Calu3 (cell line): ENCODE measurements at regions not wholly inside any gene's neighbourhood (a gene's known extent, or its start where the extent isn't known, plus 50 kb on each side); places are given as distances from the start of the nearest gene placed in this dataset.

Experiments
- BruUV-seq: library from RNA; stranded (reverse); fragments of 400-500 nt; replicated peaks from 2 replicates; lab custom pipeline; 2021; lab: Mats Ljungman, UMichigan
- CTCF ChIA-PET: fragments of 300-600 bp; sonication (Branson Sonifier 250); formaldehyde crosslinking; loops from one replicate; lab custom pipeline; 2022; ENCODE audit warnings: antibody characterized with exemption; lab: Charles Lee
- DNase-seq: peaks from one replicate; pipeline ENCODE4 v3.0.0; 2022
- H3K27ac Mint-ChIP-seq: one replicate; pipeline ENCODE4 v1.8.0; 2022; ENCODE audit warnings: mixed read lengths; ENCODE audit not compliant: unreplicated experiment
- H3K27me3 Mint-ChIP-seq: one replicate; pipeline ENCODE4 v1.8.0; 2022; ENCODE audit warnings: mixed read lengths; ENCODE audit not compliant: unreplicated experiment
- H3K36me3 Mint-ChIP-seq: one replicate; pipeline ENCODE4 v1.8.0; 2022; ENCODE audit warnings: mild to moderate bottlenecking, moderate library complexity, mixed read lengths; ENCODE audit not compliant: insufficient read depth, unreplicated experiment
- H3K4me1 Mint-ChIP-seq: one replicate; pipeline ENCODE4 v1.8.0; 2022; ENCODE audit warnings: mild to moderate bottlenecking, low read depth, mixed read lengths; ENCODE audit not compliant: unreplicated experiment
- H3K4me3 Mint-ChIP-seq: one replicate; pipeline ENCODE4 v1.8.0; 2022; ENCODE audit warnings: mild to moderate bottlenecking, low read depth, moderate library complexity, mixed read lengths; ENCODE audit not compliant: unreplicated experiment
- H3K9me3 Mint-ChIP-seq: one replicate; pipeline ENCODE4 v1.8.0; 2022; ENCODE audit warnings: low read depth, mixed read lengths; ENCODE audit not compliant: unreplicated experiment
- CTCF ChIP-seq: fragments of 200-600 bp; IDR thresholded peaks from one replicate; pipeline ENCODE4 v1.8.0; 2022; ENCODE audit warnings: antibody characterized with exemption; ENCODE audit not compliant: unreplicated experiment
- intact Hi-C: fragments of 100-400 bp; cut with micrococcal nuclease; formaldehyde crosslinking; loops from one replicate; pipeline ENCODE4 v1.10.0; 2022; ENCODE audit not compliant: unreplicated experiment

- intact Hi-C loops: no loop called here
- H3K9me3 Mint-ChIP-seq: peaks cover 7% of the 10 kb centered on the region
- DNase-seq: no peak
- no peaks in the 10 kb centered on the region for H3K36me3 Mint-ChIP-seq
- BruUV-seq: no TSS peak
- CTCF ChIA-PET: no interaction called here
- H3K27me3 Mint-ChIP-seq: no peaks in the 10 kb centered on the region
- no peak for TF ChIP-seq CTCF
- no peak overlapping the region for H3K27ac Mint-ChIP-seq
- no peak overlapping the region for H3K4me3 Mint-ChIP-seq
- H3K4me1 Mint-ChIP-seq: no peaks in the 10 kb centered on the region
These were observed 1315.1 kb upstream of the PCDH7 start for GRCh38 chr4:29405116-29405515.

- Mint-ChIP-seq H3K27ac (no peak overlapping the region), H3K36me3 (no peaks in the 10 kb centered on the region), H3K4me3 (no peak overlapping the region), H3K9me3 (peaks cover 6% of the 10 kb centered on the region), H3K27me3 (no peaks in the 10 kb centered on the region), H3K4me1 (no peaks in the 10 kb centered on the region)
- no peak for TF ChIP-seq CTCF
- BruUV-seq: no TSS peak
- CTCF ChIA-PET: no interaction called here
- intact Hi-C loops: no loop called here
- no peak for DNase-seq
These were observed 1304.4 kb upstream of the PCDH7 start for GRCh38 chr4:29415771-29416170.

GRCh38 chr4:29423836-29424721 lies 1296.1 kb upstream of the PCDH7 start:
- Mint-ChIP-seq H3K27ac (no peak overlapping the region), H3K4me3 (no peak overlapping the region), H3K9me3 (peaks cover 9% of the 10 kb centered on the region), H3K27me3 (no peaks in the 10 kb centered on the region), H3K4me1 (no peaks in the 10 kb centered on the region), H3K36me3 (no peaks in the 10 kb centered on the region)
- BruUV-seq: no TSS peak
- no peak for DNase-seq
- no peak for TF ChIP-seq CTCF
- CTCF ChIA-PET: no interaction called here
- intact Hi-C loops: no loop called here

- H3K27me3 Mint-ChIP-seq: no peaks in the 10 kb centered on the region
- BruUV-seq: no TSS peak
- peaks cover 9% of the 10 kb centered on the region for H3K9me3 Mint-ChIP-seq
- no peak for TF ChIP-seq CTCF
- CTCF ChIA-PET: no interaction called here
- no peak overlapping the region for H3K27ac Mint-ChIP-seq
- no peak overlapping the region for H3K4me3 Mint-ChIP-seq
- H3K4me1 Mint-ChIP-seq: no peaks in the 10 kb centered on the region
- intact Hi-C loops: no loop called here
- no peak for DNase-seq
- no peaks in the 10 kb centered on the region for H3K36me3 Mint-ChIP-seq
These were observed 1266.8 kb upstream of the PCDH7 start for GRCh38 chr4:29453303-29453820.
